Activated CD8-positive, alpha-beta memory T cell treated with anti-CD3 and anti-CD28 coated beads, Interleukin-2, amount 10 ng/mL, durations not matched to agents 7 days and 5 days (primary cell): ENCODE measurements at regions not wholly inside any gene's neighbourhood (a gene's known extent, or its start where the extent isn't known, plus 50 kb on each side); places are given as distances from the start of the nearest gene placed in this dataset.
"Not testable (repeated sequence)": the region's sequence is repeated elsewhere in the genome, so short reads cannot be mapped to it uniquely, and the experiment has no call there.

Experiments
- ATAC-seq: fragments of 150-1000 bp; cut with Tn5 transposase; one replicate; pipeline ENCODE4 v1.10.0; 2021; ENCODE audit warnings: moderate library complexity
- CTCF ChIA-PET: fragments of 350-600 bp; sonication (Branson Sonifier 250); formaldehyde crosslinking; loops from one replicate; lab custom pipeline; 2021; ENCODE audit warnings: antibody characterized with exemption; lab: Charles Lee
- DNase-seq: peaks from one replicate; pipeline ENCODE4 v3.0.0-alpha.2; 2020
- H3K27ac Mint-ChIP-seq: one replicate; pipeline ENCODE4 v1.8.0; 2021; ENCODE audit warnings: mild to moderate bottlenecking, mixed read lengths
- H3K27me3 Mint-ChIP-seq: one replicate; pipeline ENCODE4 v1.8.0; 2021; ENCODE audit warnings: mixed read lengths
- H3K36me3 Mint-ChIP-seq: one replicate; pipeline ENCODE4 v1.8.0; 2021; ENCODE audit warnings: mild to moderate bottlenecking, mixed read lengths
- H3K4me1 Mint-ChIP-seq: one replicate; pipeline ENCODE4 v1.8.0; 2021; ENCODE audit warnings: mixed read lengths
- H3K4me3 Mint-ChIP-seq: one replicate; pipeline ENCODE4 v1.8.0; 2021; ENCODE audit warnings: mild to moderate bottlenecking, moderate library complexity, mixed read lengths
- H3K9me3 Mint-ChIP-seq: one replicate; pipeline ENCODE4 v1.8.0; 2022; ENCODE audit warnings: low read depth, mixed read lengths

DNA sequence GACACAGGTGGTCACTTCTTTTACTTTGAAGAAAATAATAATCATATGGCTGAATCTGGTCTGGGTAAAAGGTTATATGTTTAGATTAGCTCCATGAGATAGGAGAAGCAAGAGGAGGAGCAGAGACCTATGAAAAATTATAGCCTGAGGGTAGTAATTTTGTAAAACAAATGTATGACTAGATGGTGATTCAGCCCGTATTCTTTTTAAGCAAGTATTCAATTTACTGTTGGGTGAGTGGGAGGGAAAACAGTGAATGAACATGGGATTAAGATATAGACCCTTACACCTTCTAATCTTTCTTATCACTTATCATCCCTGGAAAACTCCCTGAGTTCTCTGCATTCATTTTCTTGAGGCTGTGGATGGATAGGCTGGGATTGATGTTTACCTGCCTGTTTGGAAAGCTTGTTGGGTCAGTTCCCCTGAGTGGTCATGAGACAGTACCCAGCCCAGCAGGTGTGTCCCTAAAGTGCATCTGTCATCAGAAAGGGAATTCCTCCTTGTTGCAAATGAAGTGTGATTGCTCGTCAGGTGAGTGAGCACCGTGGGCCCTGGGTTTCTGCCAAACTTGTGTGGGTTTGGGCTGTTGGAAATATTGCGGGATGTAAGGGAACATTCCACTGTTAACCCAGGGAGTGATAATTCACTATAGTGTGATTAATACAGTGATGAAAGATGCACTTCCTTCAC is 101.2 kb upstream of the GDNF start:
- ATAC-seq (no peak), DNase-seq (no peak)
- Mint-ChIP-seq H3K27ac (no peak overlapping the region), H3K4me1 (no peaks in the 10 kb centered on the region), H3K9me3 (no peaks in the 10 kb centered on the region), H3K36me3 (no peaks in the 10 kb centered on the region), H3K4me3 (no peak overlapping the region), H3K27me3 (no peaks in the 10 kb centered on the region)
- CTCF ChIA-PET = no interaction called here

DNA sequence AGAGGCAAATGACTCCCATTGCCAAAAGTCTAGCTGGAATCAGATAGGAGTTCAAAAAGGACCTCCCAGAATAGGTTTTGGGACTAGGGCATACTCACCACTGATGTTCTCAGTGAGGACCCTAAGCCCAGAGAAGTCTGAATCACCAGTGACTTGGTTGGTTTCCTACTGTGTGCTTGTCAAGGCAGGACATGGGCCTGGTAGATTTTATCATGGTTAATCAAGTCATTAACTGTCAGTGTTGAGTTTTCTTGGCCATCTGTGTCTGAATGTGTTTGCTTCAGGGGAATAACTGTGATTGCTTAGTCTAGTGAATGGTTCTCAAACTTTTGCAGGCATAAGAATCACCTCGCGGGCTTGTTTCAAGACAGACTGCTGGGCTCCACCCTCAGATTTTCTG is 99.0 kb upstream of the GDNF start:
- DNase-seq (no peak), ATAC-seq (no peak)
- peaks cover 4% of the 10 kb centered on the region for H3K27me3 Mint-ChIP-seq
- CTCF ChIA-PET = interaction anchor here (0.7 kb wide), 1 partner anchor 150 kb away, joined by 3 read pairs; no protein-coding TSS in a partner anchor
- no peaks in the 10 kb centered on the region for H3K9me3 Mint-ChIP-seq
- H3K4me1 Mint-ChIP-seq = no peaks in the 10 kb centered on the region
- no peaks in the 10 kb centered on the region for H3K36me3 Mint-ChIP-seq
- no peak overlapping the region for H3K27ac Mint-ChIP-seq
- H3K4me3 Mint-ChIP-seq = no peak overlapping the region

DNA sequence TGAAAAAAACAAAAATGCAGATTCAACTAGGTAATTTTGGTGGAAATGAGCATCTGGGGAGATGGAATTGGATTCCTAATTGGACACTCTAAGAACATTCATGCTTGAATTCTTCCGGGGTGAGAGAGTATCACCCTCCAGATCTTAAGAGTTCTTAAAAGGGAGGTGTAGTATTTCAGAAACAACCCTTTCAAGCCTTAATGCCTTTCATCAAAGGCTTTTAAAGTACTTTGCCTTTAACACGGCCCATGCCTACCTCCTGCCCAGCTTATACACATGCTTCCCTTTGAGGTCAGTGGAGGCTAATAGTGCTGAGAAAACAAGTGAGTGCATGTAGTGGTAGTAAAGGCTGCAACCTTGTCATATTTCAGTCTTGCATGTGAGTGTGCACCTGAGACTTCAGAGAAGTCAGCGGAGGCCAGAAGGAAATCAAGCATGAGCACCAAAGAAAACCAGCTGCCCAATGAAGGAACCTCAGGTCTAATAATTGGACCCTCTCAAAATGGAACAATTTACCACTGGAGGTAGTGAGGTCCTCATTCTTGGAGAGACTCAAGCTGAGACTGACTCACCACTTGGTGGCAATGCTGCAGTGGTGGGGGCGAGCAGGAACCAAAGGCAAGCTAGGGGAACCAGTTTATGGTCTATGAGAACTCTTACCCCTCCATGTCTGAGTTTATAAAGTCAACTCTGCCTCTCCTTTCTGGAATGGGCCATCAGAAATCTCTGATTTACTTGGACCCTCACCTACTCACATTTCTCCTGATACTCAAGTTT is 98.4 kb upstream of the GDNF start:
- no peaks in the 10 kb centered on the region for H3K36me3 Mint-ChIP-seq
- peaks cover 4% of the 10 kb centered on the region for H3K27me3 Mint-ChIP-seq
- no peak overlapping the region for H3K4me3 Mint-ChIP-seq
- H3K9me3 Mint-ChIP-seq = no peaks in the 10 kb centered on the region
- no peaks in the 10 kb centered on the region for H3K4me1 Mint-ChIP-seq
- no peak overlapping the region for H3K27ac Mint-ChIP-seq
- DNase-seq (no peak), ATAC-seq (no peak)
- CTCF ChIA-PET = interaction anchor here (0.7 kb wide), 1 partner anchor 151 kb away, joined by 3 read pairs; no protein-coding TSS in a partner anchor

DNA sequence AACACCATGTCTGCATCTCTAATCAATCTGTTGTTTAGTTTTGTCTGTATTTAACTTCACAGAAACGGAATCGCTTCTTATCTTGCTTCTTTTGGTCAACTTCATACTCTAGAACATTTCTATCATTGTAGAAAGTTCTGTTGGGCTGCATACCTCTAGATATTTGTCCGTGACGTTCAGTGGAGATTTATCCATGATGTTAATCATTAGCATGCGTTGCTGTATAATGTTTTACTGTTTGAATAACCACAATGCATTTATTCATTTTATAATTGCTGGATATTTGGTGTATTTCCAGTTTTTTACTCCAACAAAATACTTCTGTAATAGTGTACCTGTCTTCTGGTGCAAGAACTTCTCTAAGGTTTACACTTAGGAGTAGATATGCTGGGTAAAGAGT is 96.2 kb upstream of the GDNF start:
- Mint-ChIP-seq H3K4me3 (no peak overlapping the region), H3K27ac (no peak overlapping the region), H3K4me1 (no peaks in the 10 kb centered on the region), H3K27me3 (peaks cover 4% of the 10 kb centered on the region), H3K9me3 (no peaks in the 10 kb centered on the region), H3K36me3 (no peaks in the 10 kb centered on the region)
- no peak for DNase-seq
- no peak for ATAC-seq
- CTCF ChIA-PET = no interaction called here

GRCh38 chr5:37933576-37933975 is 93.7 kb upstream of the GDNF start:
- Mint-ChIP-seq H3K36me3 (no peaks in the 10 kb centered on the region), H3K4me1 (no peaks in the 10 kb centered on the region), H3K4me3 (no peak overlapping the region), H3K27ac (no peak overlapping the region), H3K9me3 (no peaks in the 10 kb centered on the region), H3K27me3 (peaks cover 4% of the 10 kb centered on the region)
- ATAC-seq (no peak), DNase-seq (no peak)
- CTCF ChIA-PET = no interaction called here

GRCh38 chr5:37932450-37932849 is 92.6 kb upstream of the GDNF start:
- Mint-ChIP-seq H3K9me3 (no peaks in the 10 kb centered on the region), H3K36me3 (no peaks in the 10 kb centered on the region), H3K4me3 (no peak overlapping the region), H3K27ac (no peak overlapping the region), H3K27me3 (peaks cover 4% of the 10 kb centered on the region), H3K4me1 (no peaks in the 10 kb centered on the region)
- ATAC-seq = no peak
- DNase-seq = no peak
- CTCF ChIA-PET = no interaction called here

- Mint-ChIP-seq H3K4me3 (no peak overlapping the region), H3K27me3 (peaks cover 4% of the 10 kb centered on the region), H3K9me3 (no peaks in the 10 kb centered on the region), H3K4me1 (no peaks in the 10 kb centered on the region), H3K36me3 (no peaks in the 10 kb centered on the region), H3K27ac (no peak overlapping the region)
- DNase-seq = no peak
- CTCF ChIA-PET = no interaction called here
- no peak for ATAC-seq
Measured at GRCh38 chr5:37931541-37931940, 91.7 kb upstream of the GDNF start.

DNA sequence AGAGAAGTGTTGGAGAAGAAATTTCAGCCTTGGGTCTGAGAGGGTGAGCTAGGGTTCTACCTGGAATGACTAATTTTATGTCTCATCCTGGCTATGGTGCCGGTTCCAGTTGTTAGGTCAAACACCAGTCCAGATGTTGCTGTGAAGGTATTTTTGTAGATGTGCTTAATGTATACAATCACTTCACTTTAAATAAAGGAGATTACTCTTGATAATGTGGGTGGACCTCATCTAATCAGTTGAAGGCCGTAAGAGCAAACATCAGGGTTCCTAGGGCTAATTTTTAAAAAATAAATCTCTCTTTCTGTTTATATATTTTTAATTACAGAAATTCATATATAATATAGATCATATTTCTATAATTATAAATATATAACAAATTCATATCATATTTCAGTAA is 90.5 kb upstream of the GDNF start:
- ATAC-seq (no peak), DNase-seq (no peak)
- CTCF ChIA-PET = no interaction called here
- H3K9me3 Mint-ChIP-seq = no peaks in the 10 kb centered on the region
- no peaks in the 10 kb centered on the region for H3K36me3 Mint-ChIP-seq
- H3K27me3 Mint-ChIP-seq = peaks cover 4% of the 10 kb centered on the region
- no peaks in the 10 kb centered on the region for H3K4me1 Mint-ChIP-seq
- no peak overlapping the region for H3K4me3 Mint-ChIP-seq
- H3K27ac Mint-ChIP-seq = no peak overlapping the region

DNA sequence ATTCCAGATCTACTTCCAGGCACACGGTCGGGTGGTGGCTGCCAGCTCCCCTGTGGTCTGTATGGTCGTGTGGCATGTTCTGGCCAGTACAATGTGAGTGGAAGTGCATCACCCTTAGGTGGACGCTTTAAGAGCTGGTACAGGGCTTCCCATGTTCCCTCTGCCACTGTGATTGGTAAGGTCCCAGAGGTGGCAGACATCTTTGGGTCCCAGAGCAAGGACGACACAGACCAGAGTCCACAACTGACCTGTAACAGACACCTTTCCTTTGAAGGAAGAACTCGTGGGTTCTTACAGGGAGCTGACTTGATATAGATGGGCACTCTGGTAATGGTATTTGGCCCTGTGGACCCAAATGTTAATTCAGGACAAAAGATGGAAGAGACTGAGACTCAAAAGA is 90.0 kb upstream of the GDNF start:
- ATAC-seq (no peak), DNase-seq (no peak)
- Mint-ChIP-seq H3K27me3 (no peaks in the 10 kb centered on the region), H3K36me3 (no peaks in the 10 kb centered on the region), H3K9me3 (no peaks in the 10 kb centered on the region), H3K4me3 (no peak overlapping the region), H3K4me1 (no peaks in the 10 kb centered on the region), H3K27ac (no peak overlapping the region)
- CTCF ChIA-PET = no interaction called here

GRCh38 chr5:37927753-37928152 is 87.9 kb upstream of the GDNF start:
- H3K4me3 Mint-ChIP-seq, CTCF ChIA-PET, H3K27ac Mint-ChIP-seq, H3K36me3 Mint-ChIP-seq, H3K27me3 Mint-ChIP-seq, ATAC-seq, DNase-seq, H3K4me1 Mint-ChIP-seq, H3K9me3 Mint-ChIP-seq: not testable (repeated sequence)

DNA sequence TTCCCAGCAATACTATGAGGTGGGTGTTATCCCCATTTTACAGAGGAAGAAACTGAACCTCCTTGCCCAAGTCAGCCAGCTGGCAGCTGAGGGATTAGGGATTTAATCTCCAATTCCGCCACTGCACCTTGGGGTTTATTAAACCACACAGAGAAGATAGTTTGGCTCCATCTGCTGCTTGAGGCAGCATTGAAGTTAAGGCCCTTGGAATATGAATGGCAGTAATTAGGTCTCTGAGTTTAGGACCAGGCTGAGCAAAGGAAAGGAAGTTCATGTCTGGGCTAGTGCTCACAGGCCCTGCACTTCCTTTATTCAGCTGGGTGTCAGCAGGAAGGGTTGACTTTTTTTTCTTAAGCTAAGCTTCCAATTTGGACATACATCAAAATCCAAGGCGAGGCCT is 86.9 kb upstream of the GDNF start:
- no peak overlapping the region for H3K27ac Mint-ChIP-seq
- peaks cover 8% of the 10 kb centered on the region for H3K27me3 Mint-ChIP-seq
- ATAC-seq (no peak), DNase-seq (no peak)
- CTCF ChIA-PET = no interaction called here
- no peaks in the 10 kb centered on the region for H3K4me1 Mint-ChIP-seq
- no peaks in the 10 kb centered on the region for H3K9me3 Mint-ChIP-seq
- no peak overlapping the region for H3K4me3 Mint-ChIP-seq
- no peaks in the 10 kb centered on the region for H3K36me3 Mint-ChIP-seq

DNA sequence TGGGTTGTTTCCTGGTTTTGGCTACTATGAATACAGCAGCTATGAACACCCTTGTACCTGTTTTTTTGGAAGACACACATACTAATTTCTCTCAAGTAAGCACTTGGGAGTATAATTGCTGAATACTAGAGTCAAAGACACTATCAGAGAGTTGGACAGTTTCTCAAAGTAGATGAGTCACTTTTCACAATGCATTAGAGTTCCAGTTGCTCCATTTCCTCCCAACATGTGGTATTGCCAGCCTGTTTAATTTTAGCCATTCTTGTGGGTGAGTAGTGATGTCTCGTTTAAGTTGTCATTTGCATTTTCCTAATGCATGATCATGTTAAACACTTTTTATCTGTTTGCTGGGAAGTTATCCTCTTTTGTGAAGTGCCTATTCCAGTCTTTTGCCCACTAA is 81.6 kb upstream of the GDNF start:
- Mint-ChIP-seq H3K4me3 (no peak overlapping the region), H3K27me3 (peaks cover 16% of the 10 kb centered on the region), H3K36me3 (no peaks in the 10 kb centered on the region), H3K9me3 (no peaks in the 10 kb centered on the region), H3K4me1 (no peaks in the 10 kb centered on the region), H3K27ac (no peak overlapping the region)
- DNase-seq (no peak), ATAC-seq (no peak)
- CTCF ChIA-PET = no interaction called here

- DNase-seq (no peak), ATAC-seq (no peak)
- no peak overlapping the region for H3K4me3 Mint-ChIP-seq
- no peaks in the 10 kb centered on the region for H3K36me3 Mint-ChIP-seq
- no peak overlapping the region for H3K27ac Mint-ChIP-seq
- H3K9me3 Mint-ChIP-seq = no peaks in the 10 kb centered on the region
- peaks cover 18% of the 10 kb centered on the region for H3K27me3 Mint-ChIP-seq
- CTCF ChIA-PET = no interaction called here
- H3K4me1 Mint-ChIP-seq = no peaks in the 10 kb centered on the region
Measured at GRCh38 chr5:37918424-37918823, 78.6 kb upstream of the GDNF start.

DNA sequence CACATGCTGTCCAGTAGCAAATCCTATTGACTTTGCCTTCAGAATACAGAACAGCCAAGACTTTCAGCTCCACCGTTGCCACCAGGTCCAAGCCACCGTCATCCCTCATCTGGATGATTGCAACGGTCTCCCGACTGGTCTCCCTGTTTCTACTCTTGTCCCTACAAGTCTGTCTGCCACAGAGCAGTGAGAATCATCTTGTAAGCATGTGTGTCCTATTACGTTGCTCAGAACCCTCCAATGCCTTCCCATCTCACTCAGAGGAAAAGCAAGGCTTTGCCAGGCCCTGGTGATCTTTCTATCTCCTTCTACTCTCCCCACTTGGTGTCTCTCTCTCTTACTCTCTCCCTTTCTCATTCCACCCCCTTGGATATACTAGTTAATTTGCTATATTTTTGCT is 76.7 kb upstream of the GDNF start:
- H3K27me3 Mint-ChIP-seq = peaks cover 14% of the 10 kb centered on the region
- ATAC-seq = no peak
- no peak for DNase-seq
- no peaks in the 10 kb centered on the region for H3K9me3 Mint-ChIP-seq
- no peak overlapping the region for H3K27ac Mint-ChIP-seq
- H3K4me3 Mint-ChIP-seq = no peak overlapping the region
- no peaks in the 10 kb centered on the region for H3K36me3 Mint-ChIP-seq
- CTCF ChIA-PET = no interaction called here
- no peaks in the 10 kb centered on the region for H3K4me1 Mint-ChIP-seq
